T-cell (primary cell): ENCODE measurements at regions not wholly inside any gene's neighbourhood (a gene's known extent, or its start where the extent isn't known, plus 50 kb on each side); places are given as distances from the start of the nearest gene placed in this dataset.

Experiments used
- ATAC-seq, 4 experiments: fragments of 200-7000 bp in 3 of 4; fragments of 150-1000 bp in 1 of 4; cut with Tn5 transposase; replicated peaks in 1 of 4; 1 replicate in 3 of 4; 2 replicates in 1 of 4; pipeline ENCODE4 v1.10.0; 2021; ENCODE audit warnings: moderate library complexity in 3 of 4, mild to moderate bottlenecking in 2 of 4, moderate number of reproducible peaks in 1 of 4
- CTCF ChIA-PET, 2 donors: fragments of 300-600 bp; sonication (Branson Sonifier 250); formaldehyde crosslinking; loops; one replicate each; lab custom pipeline; 2022; ENCODE audit warnings: antibody characterized with exemption in 2 of 2; lab: Charles Lee
- POLR2A ChIA-PET, 2 donors: fragments of 300-600 bp; sonication (Branson Sonifier 250); formaldehyde crosslinking; loops; one replicate each; lab custom pipeline; 2022; ENCODE audit warnings: antibody characterized with exemption in 2 of 2; lab: Charles Lee
- DNase-seq, 35 experiments: peaks; one replicate each; pipeline versions ENCODE4 v3.0.0 to v3.0.0-alpha.2; 2013 to 2023
- H3K27ac ChIP-seq: one replicate; pipeline ENCODE4 v1.5.1; 2013; ENCODE audit warnings: low read length
- H3K27me3 ChIP-seq, 2 experiments: replicated peaks in 1 of 2; 1 replicate in 1 of 2; 2 replicates in 1 of 2; pipeline versions ENCODE4 v1.6.1 to v1.7.0; 2013; ENCODE audit warnings: low read length in 1 of 2, mixed read lengths in 1 of 2; ENCODE audit not compliant: control insufficient read depth in 2 of 2, insufficient read depth in 2 of 2; ENCODE audit errors: extremely low read depth in 1 of 2
- H3K36me3 ChIP-seq, 2 donors: 1 replicate in 1 of 2; 2 replicates in 1 of 2; pipeline versions ENCODE4 v1.6.1 to v1.7.0; 2013; ENCODE audit warnings: low read length in 1 of 2; ENCODE audit not compliant: control insufficient read depth in 2 of 2, insufficient read depth in 1 of 2; ENCODE audit errors: extremely low read depth in 1 of 2
- H3K4me1 ChIP-seq, 2 experiments: 1 replicate in 1 of 2; 2 replicates in 1 of 2; pipeline versions ENCODE4 v1.6.1 to v1.7.0; 2013; ENCODE audit warnings: low read length in 2 of 2, mixed read lengths in 1 of 2; ENCODE audit not compliant: insufficient read depth in 2 of 2, control insufficient read depth in 1 of 2; ENCODE audit errors: extremely low read depth in 1 of 2
- H3K4me3 ChIP-seq, 2 donors: 1 replicate in 1 of 2; 2 replicates in 1 of 2; pipeline versions ENCODE4 v1.5.1 to v1.7.0; 2013; ENCODE audit warnings: mild to moderate bottlenecking in 2 of 2, low read length in 1 of 2, moderate library complexity in 1 of 2; ENCODE audit not compliant: control insufficient read depth in 1 of 2; ENCODE audit errors: extremely low read depth in 1 of 2
- H3K9me3 ChIP-seq: 2 replicates; pipeline ENCODE4 v1.7.0; 2013
- H3K27ac Mint-ChIP-seq, 2 donors: one replicate each; pipeline ENCODE4 v1.8.0; 2020 to 2021; ENCODE audit warnings: mild to moderate bottlenecking in 2 of 2, mixed read lengths in 2 of 2
- H3K27me3 Mint-ChIP-seq, 2 donors: one replicate each; pipeline ENCODE4 v1.8.0; 2021 to 2022; ENCODE audit warnings: mixed read lengths in 2 of 2
- H3K36me3 Mint-ChIP-seq: one replicate; pipeline ENCODE4 v1.8.0; 2021; ENCODE audit warnings: mixed read lengths
- H3K4me1 Mint-ChIP-seq, 3 donors: one replicate each; pipeline ENCODE4 v1.8.0; 2020 to 2022; ENCODE audit warnings: mixed read lengths in 3 of 3, mild to moderate bottlenecking in 1 of 3
- H3K4me3 Mint-ChIP-seq, 3 donors: one replicate each; pipeline ENCODE4 v1.8.0; 2020 to 2022; ENCODE audit warnings: mild to moderate bottlenecking in 3 of 3, mixed read lengths in 3 of 3, moderate library complexity in 3 of 3
- H3K9me3 Mint-ChIP-seq, 3 donors: one replicate each; pipeline ENCODE4 v1.8.0; 2020 to 2022; ENCODE audit warnings: mixed read lengths in 3 of 3
- WGBS: methylation state at CpG from one replicate; pipeline ENCODE4 v1.1.5; 2013; ENCODE audit warnings: missing lambda C conversion rate; ENCODE audit not compliant: insufficient coverage; 5-methylcytosine and 5-hydroxymethylcytosine counted together

DNA sequence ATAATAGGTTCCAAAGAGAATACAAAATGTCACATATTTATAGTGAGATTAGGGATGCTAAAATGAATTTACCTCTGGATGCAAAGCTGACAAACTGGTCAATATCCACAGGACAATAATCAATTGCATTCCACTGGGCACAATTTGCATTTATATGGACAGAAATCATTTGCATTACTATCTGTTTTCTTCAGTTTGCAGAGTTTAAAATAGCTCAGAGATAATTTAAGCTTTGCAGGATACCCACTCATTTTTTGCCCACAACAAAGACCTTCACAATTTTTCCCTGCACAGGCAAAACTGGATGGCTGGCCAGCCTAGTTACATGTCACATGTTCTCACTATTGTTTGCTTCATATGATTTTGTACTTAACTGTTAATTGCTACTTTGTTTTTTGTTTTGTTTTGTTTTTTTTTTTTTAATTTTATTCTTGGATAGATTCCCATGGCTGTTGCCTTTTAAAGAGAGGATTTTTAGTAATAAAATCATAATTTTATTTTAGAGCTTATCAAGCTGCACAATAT is 483.5 kb downstream of the UTRN start:
- Mint-ChIP-seq H3K9me3 (no peaks in the 10 kb centered on the region), H3K27ac (no peak overlapping the region), H3K36me3 (peaks cover 46% of the 10 kb centered on the region), H3K4me1 (peaks cover 3 to 14% (median 4%) of the 10 kb centered on the region in 3 donors), H3K4me3 (no peak overlapping the region), H3K27me3 (no peaks in the 10 kb centered on the region)
- Histone ChIP-seq H3K27me3 (no peaks in the 10 kb centered on the region), H3K9me3 (no peaks in the 10 kb centered on the region), H3K4me3 (no peak overlapping the region), H3K4me1 (no peaks in the 10 kb centered on the region), H3K36me3 (peaks cover 2 to 23% of the 10 kb centered on the region in 2 donors), H3K27ac (no peak overlapping the region)
- ATAC-seq, result no peak
- no peak for DNase-seq
- CTCF ChIA-PET, result interaction anchor here in 1 of 2 donors (0.7 to 1.0 kb wide), 2 partner anchors 13 to 35 kb away, joined by 3 read pairs; no protein-coding TSS in a partner anchor
- POLR2A ChIA-PET, result interaction anchor here (0.7 kb wide), 3 partner anchors 9 to 966 kb away, joined by 3 to 9 read pairs (median 4); no protein-coding TSS in a partner anchor

DNA sequence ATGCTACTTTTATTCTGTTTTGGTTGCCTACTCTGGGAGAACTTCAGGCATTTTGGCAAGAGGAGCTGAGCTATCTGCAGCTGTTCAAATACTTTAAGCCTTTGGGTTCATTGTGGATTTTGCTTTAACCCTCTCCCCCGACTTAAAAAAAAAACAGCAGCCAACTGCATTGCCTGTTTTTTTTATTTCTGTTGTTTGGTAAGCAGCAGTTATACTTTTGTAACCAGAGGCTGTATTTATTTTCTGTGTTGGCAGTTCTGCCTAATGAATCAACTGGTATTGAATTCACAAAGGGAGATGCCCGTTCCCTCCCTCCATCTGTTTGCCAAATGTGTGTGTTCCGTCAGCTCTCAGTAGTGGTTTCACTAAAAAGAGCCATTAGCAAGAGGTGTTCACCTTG is 484.0 kb downstream of the UTRN start:
- Mint-ChIP-seq H3K27ac (no peak overlapping the region), H3K4me3 (no peak overlapping the region), H3K36me3 (peaks cover 47% of the 10 kb centered on the region), H3K27me3 (no peaks in the 10 kb centered on the region), H3K4me1 (peaks cover 3 to 14% (median 4%) of the 10 kb centered on the region in 3 donors), H3K9me3 (no peaks in the 10 kb centered on the region)
- Histone ChIP-seq H3K27me3 (no peaks in the 10 kb centered on the region), H3K9me3 (no peaks in the 10 kb centered on the region), H3K36me3 (peaks cover 2 to 26% of the 10 kb centered on the region in 2 donors), H3K27ac (no peak overlapping the region), H3K4me3 (no peak overlapping the region), H3K4me1 (no peaks in the 10 kb centered on the region)
- ChIA-PET POLR2A (interaction anchor here (0.7 kb wide), 2 partner anchors 9 to 967 kb away, joined by 3 to 9 read pairs; no protein-coding TSS in a partner anchor), CTCF (interaction anchor here in 1 of 2 donors (0.7 to 1.0 kb wide), 2 partner anchors 13 to 35 kb away, joined by 3 read pairs; no protein-coding TSS in a partner anchor)
- ATAC-seq (no peak), DNase-seq (no peak)
- no CpG with 5 or more reads among the region's 3 CpGs for WGBS

DNA sequence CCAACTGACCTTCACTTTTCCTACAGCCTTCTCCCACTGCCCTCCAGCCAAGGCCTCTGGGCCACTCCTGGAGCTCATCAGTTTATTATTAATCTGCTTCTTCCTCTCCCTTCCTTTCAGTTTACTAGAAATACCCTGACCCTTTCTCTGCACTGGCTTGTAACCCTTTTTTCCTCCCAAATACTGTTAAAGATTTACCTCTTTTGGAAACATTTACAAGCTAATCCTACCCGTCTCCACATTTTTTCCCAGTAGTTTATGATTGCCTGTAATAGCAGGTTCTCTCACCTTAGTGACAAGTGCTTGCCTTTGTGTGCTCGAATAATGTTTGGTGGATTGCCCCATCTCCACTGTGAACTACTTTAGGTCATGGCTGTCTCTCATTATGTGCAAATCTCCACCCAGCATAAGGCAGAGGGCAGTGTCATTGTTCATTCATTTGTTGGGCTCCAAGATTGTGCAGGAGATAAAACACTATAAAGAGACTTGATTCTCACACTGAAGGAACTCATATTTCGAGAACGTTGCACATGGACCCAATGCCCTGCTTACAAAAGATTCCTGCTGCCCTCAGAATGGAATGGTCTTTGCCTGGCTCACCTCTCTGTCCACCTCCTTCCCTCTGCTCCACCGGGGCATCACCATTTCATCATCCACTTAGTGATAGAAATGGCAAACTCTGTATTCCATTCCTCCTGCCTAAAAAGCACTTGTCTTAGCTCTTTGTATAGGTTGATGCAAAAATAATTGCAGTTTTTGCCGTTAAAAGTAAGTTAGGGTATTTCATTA is 491.1 kb downstream of the UTRN start:
- ATAC-seq, result no peak
- Mint-ChIP-seq H3K4me3 (no peak overlapping the region), H3K4me1 (peaks cover 0 to 11% (median 4%) of the 10 kb centered on the region in 3 donors), H3K36me3 (peaks cover 56% of the 10 kb centered on the region), H3K27me3 (no peaks in the 10 kb centered on the region), H3K27ac (no peak overlapping the region), H3K9me3 (no peaks in the 10 kb centered on the region)
- WGBS, result 100% methylated on average over 2 of the region's 6 CpGs
- peaks cover 0 to 45% of the 10 kb centered on the region in 2 donors for H3K36me3 ChIP-seq
- ChIA-PET CTCF (interaction anchor here in 1 of 2 donors (0.6 kb wide), 1 partner anchor 43 kb away, joined by 6 read pairs; no protein-coding TSS in a partner anchor), POLR2A (no interaction called here)
- no peaks in the 10 kb centered on the region for H3K27me3 ChIP-seq
- no peak overlapping the region for H3K27ac ChIP-seq
- no peak for DNase-seq
- no peaks in the 10 kb centered on the region for H3K4me1 ChIP-seq
- no peak overlapping the region for H3K4me3 ChIP-seq
- H3K9me3 ChIP-seq, result no peaks in the 10 kb centered on the region

DNA sequence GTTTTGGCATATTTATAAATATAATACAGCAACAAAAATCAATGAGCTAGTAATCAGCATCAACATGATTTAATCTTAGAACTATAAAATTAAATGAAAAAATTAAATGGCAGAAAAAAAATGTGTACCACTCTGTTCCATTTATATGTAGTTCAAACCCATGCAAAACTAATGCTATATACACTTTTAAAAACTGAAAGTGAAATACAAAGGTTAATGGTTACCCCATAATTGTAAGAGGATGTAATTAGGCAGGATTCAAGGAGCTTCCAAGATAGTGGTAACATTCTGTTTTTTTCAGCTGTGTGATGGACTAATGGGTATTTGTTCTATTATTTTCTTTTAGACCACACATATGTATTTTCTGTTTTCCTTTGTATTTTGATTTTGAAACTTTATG is 492.1 kb downstream of the UTRN start:
- CTCF ChIA-PET, result no interaction called here
- Histone ChIP-seq H3K36me3 (peaks cover 0 to 50% of the 10 kb centered on the region in 2 donors), H3K9me3 (no peaks in the 10 kb centered on the region), H3K4me3 (no peak overlapping the region), H3K27ac (no peak overlapping the region), H3K4me1 (no peaks in the 10 kb centered on the region), H3K27me3 (no peaks in the 10 kb centered on the region)
- no peak for DNase-seq
- peaks cover 0 to 11% (median 4%) of the 10 kb centered on the region in 3 donors for H3K4me1 Mint-ChIP-seq
- H3K36me3 Mint-ChIP-seq, result peaks cover 65% of the 10 kb centered on the region
- no peak overlapping the region for H3K4me3 Mint-ChIP-seq
- H3K27ac Mint-ChIP-seq, result no peak overlapping the region
- POLR2A ChIA-PET, result interaction anchor here in 1 of 2 donors (0.7 kb wide), 1 partner anchor 1896 kb away, joined by 3 read pairs; no protein-coding TSS in a partner anchor
- H3K9me3 Mint-ChIP-seq, result no peaks in the 10 kb centered on the region
- no peak for ATAC-seq
- H3K27me3 Mint-ChIP-seq, result no peaks in the 10 kb centered on the region

DNA sequence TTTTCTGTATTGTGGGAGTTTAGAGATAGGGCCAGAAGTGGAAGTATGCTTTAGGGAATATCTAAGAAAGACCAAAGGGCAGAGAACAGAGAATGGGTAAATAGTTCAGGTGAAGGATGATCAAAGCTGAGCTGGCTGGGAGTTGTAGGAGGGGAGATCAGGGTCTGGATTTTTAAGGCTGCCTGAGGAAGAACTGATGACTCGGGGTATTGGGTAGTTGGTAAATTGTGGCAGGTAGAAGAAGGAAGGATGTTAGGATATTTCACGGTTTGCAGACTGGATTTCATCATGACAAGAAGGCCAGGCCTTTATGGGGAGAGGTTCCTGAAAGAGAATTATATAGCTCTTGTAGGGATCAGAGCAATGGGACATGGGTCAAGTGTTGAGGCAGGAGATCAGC is 492.9 kb downstream of the UTRN start:
- Histone ChIP-seq H3K27ac (no peak overlapping the region), H3K9me3 (no peaks in the 10 kb centered on the region), H3K4me1 (no peaks in the 10 kb centered on the region), H3K27me3 (no peaks in the 10 kb centered on the region), H3K4me3 (no peak overlapping the region), H3K36me3 (peaks cover 0 to 50% of the 10 kb centered on the region in 2 donors)
- Mint-ChIP-seq H3K4me3 (no peak overlapping the region), H3K4me1 (peaks cover 0 to 11% (median 4%) of the 10 kb centered on the region in 3 donors), H3K36me3 (peaks cover 67% of the 10 kb centered on the region), H3K9me3 (no peaks in the 10 kb centered on the region), H3K27me3 (no peaks in the 10 kb centered on the region), H3K27ac (peak overlapping the region in 1 of 2 donors; percentile 29)
- ATAC-seq, result no peak
- POLR2A ChIA-PET, result interaction anchor here in 1 of 2 donors (0.5 kb wide), 1 partner anchor 9 kb away, joined by 3 read pairs; no protein-coding TSS in a partner anchor
- DNase-seq, result no peak
- CTCF ChIA-PET, result interaction anchor here in 1 of 2 donors (0.6 kb wide), 1 partner anchor 491 kb away, joined by 3 read pairs; no protein-coding TSS in a partner anchor
- WGBS, result 86% methylated on average over 2 of the region's 2 CpGs

DNA sequence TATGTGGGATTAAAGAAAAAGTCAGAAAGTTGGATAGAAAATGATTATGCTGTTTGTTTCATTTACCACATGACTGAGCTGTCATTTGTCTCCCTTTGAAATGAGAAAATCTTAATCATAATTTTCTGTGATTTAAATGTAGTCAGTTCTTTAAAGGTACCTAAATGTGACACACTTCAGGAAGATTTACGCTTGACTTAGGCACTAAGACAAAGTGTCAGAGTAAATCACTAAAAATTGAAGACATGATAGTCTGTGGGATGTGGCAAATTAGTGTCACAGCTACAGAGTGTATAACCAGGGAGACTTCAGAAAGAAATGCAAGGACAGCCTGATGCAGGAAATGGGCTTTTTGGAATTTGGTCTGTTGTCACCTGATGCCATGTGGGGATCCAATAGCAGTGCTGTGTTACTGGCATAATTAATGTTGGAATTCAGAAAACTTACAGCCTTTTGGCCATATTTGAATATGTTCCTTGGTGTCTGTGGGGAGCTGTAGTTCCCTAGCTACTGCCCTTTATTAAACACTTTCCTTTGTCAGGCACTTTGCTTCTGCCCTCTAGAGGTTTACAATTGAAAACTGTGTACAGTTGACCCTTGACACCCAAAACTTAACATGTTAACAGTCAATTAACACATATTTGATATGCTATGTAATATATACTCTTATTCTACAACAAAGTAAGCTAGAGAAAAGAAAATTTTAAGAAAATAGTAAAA is 493.8 kb downstream of the UTRN start:
- H3K27me3 ChIP-seq, result no peaks in the 10 kb centered on the region
- Mint-ChIP-seq H3K9me3 (no peaks in the 10 kb centered on the region), H3K27ac (no peak overlapping the region), H3K4me1 (peaks cover 0 to 11% (median 4%) of the 10 kb centered on the region in 3 donors), H3K4me3 (no peak overlapping the region), H3K27me3 (no peaks in the 10 kb centered on the region), H3K36me3 (peaks cover 65% of the 10 kb centered on the region)
- no peak overlapping the region for H3K27ac ChIP-seq
- no peak overlapping the region for H3K4me3 ChIP-seq
- 100% methylated on average over 1 of the region's 1 CpG for WGBS
- H3K9me3 ChIP-seq, result no peaks in the 10 kb centered on the region
- DNase-seq (no peak), ATAC-seq (no peak)
- no peaks in the 10 kb centered on the region for H3K4me1 ChIP-seq
- ChIA-PET CTCF (interaction anchor here (0.5 to 0.9 kb wide), 3 partner anchors 23 to 1129 kb away, joined by 3 to 4 read pairs (median 3); no protein-coding TSS in a partner anchor), POLR2A (interaction anchor here in 1 of 2 donors (0.7 kb wide), 1 partner anchor 622 kb away, joined by 4 read pairs; no protein-coding TSS in a partner anchor)
- peaks cover 0 to 42% of the 10 kb centered on the region in 2 donors for H3K36me3 ChIP-seq
